ENCODE measurements at regions not wholly inside any gene's neighbourhood (a gene's known extent, or its start where the extent isn't known, plus 50 kb on each side); places are given as distances from the start of the nearest gene placed in this dataset.
"Not testable (repeated sequence)": the region's sequence is repeated elsewhere in the genome, so short reads cannot be mapped to it uniquely, and the experiment has no call there.

GRCh38 chr16:18263046-18263445, 73.5 kb downstream of the NPIPA8 start:
- not testable (repeated sequence) for DNase-seq (ENCODE audit: low spot score)

GRCh38 chr16:18261848-18262247, 74.7 kb downstream of the NPIPA8 start:
- not testable (repeated sequence) for DNase-seq (ENCODE audit: low spot score)

- not testable (repeated sequence) for DNase-seq (ENCODE audit: low spot score)
Observed at GRCh38 chr16:18259496-18260176, 76.9 kb downstream of the NPIPA8 start.

GRCh38 chr16:18252943-18253342, 83.6 kb downstream of the NPIPA8 start:
- DNase-seq (ENCODE audit: low spot score): not testable (repeated sequence)

GRCh38 chr16:18230505-18230904, 106.0 kb downstream of the NPIPA8 start:
- DNase-seq (ENCODE audit: low spot score): not testable (repeated sequence)

- not testable (repeated sequence) for DNase-seq (ENCODE audit: low spot score)
Observed at GRCh38 chr16:18222054-18223009, 114.2 kb downstream of the NPIPA8 start.

- DNase-seq (ENCODE audit: low spot score): not testable (repeated sequence)
Observed at GRCh38 chr16:18217741-18218140, 118.8 kb downstream of the NPIPA8 start.

- DNase-seq (ENCODE audit: low spot score): not testable (repeated sequence)
Observed at GRCh38 chr16:18216814-18217213, 119.7 kb downstream of the NPIPA8 start.

GRCh38 chr16:18213810-18214209, 122.7 kb downstream of the NPIPA8 start:
- not testable (repeated sequence) for DNase-seq (ENCODE audit: low spot score)

GRCh38 chr16:18211505-18211904, 125.0 kb downstream of the NPIPA8 start:
- DNase-seq (ENCODE audit: low spot score): not testable (repeated sequence)

- not testable (repeated sequence) for DNase-seq (ENCODE audit: low spot score)
Observed at GRCh38 chr16:18204786-18205185, 131.8 kb downstream of the NPIPA8 start.

- DNase-seq (ENCODE audit: low spot score): not testable (repeated sequence)
Observed at GRCh38 chr16:18204309-18204708, 132.2 kb downstream of the NPIPA8 start.

- not testable (repeated sequence) for DNase-seq (ENCODE audit: low spot score)
Observed at GRCh38 chr16:18201511-18201910, 135.0 kb downstream of the NPIPA8 start.

GRCh38 chr16:18192389-18192788, 144.1 kb downstream of the NPIPA8 start:
- DNase-seq (ENCODE audit: low spot score): not testable (repeated sequence)

- DNase-seq (ENCODE audit: low spot score): not testable (repeated sequence)
Observed at GRCh38 chr16:18190179-18190578, 146.4 kb downstream of the NPIPA8 start.

- DNase-seq (ENCODE audit: low spot score): not testable (repeated sequence)
Observed at GRCh38 chr16:18184755-18185154, 151.8 kb downstream of the NPIPA8 start.

- DNase-seq (ENCODE audit: low spot score): not testable (repeated sequence)
Observed at GRCh38 chr16:18181028-18181427, 155.5 kb downstream of the NPIPA8 start.

GRCh38 chr16:18173945-18174497, 162.5 kb downstream of the NPIPA8 start:
- not testable (repeated sequence) for DNase-seq (ENCODE audit: low spot score)

- DNase-seq (ENCODE audit: low spot score): not testable (repeated sequence)
Observed at GRCh38 chr16:18162293-18162692, 174.2 kb downstream of the NPIPA8 start.

- not testable (repeated sequence) for DNase-seq (ENCODE audit: low spot score)
Observed at GRCh38 chr16:18161224-18161623, 175.3 kb downstream of the NPIPA8 start.

- DNase-seq (ENCODE audit: low spot score): not testable (repeated sequence)
Observed at GRCh38 chr16:18159185-18159584, 177.4 kb downstream of the NPIPA8 start.

GRCh38 chr16:18157854-18158253, 178.7 kb downstream of the NPIPA8 start:
- not testable (repeated sequence) for DNase-seq (ENCODE audit: low spot score)

Measured in COLO829 (cell line).